A549 (cell line): ENCODE measurements at regions not wholly inside any gene's neighbourhood (a gene's known extent, or its start where the extent isn't known, plus 50 kb on each side); places are given as distances from the start of the nearest gene placed in this dataset.

ENCODE experiments used
- ATAC-seq, 2 experiments: fragments of 200-7000 bp in 1 of 2; fragments of >200 bp in 1 of 2; cut with Nextera tagmentation in 1 of 2; cut with Tn5 transposase in 1 of 2; 3 replicates each; pipeline versions ENCODE4 v1.8.0 to v1.9.1; 2018 to 2020; ENCODE audit warnings: mild to moderate bottlenecking in 1 of 2, moderate library complexity in 1 of 2
- CTCF ChIA-PET: fragments of 300-600 bp; sonication (Branson Sonifier 250); formaldehyde crosslinking; extraction: SDS; loops from one replicate; lab custom pipeline; 2021; ENCODE audit warnings: antibody characterized with exemption, inconsistent platforms; lab: Yijun Ruan, JAX
- POLR2A ChIA-PET: fragments of 350-600 bp; formaldehyde crosslinking; extraction: SDS; loops from one replicate; lab custom pipeline; 2021; ENCODE audit warnings: antibody characterized with exemption, inconsistent platforms; lab: Yijun Ruan, JAX
- DNase-seq, 2 experiments: peaks; one replicate each; pipeline versions ENCODE4 v3.0.0 to v3.0.0-alpha.2; 2011 to 2016; ENCODE audit warnings: low read depth in 1 of 2, low spot score in 1 of 2
- FAIRE-seq: peaks from 2 replicates; lab custom pipeline; 2011; peaks lifted over from hg19 to GRCh38; lab: Jason Lieb, UNC
- H3K27ac ChIP-seq, 2 experiments: fragments of >200 bp; sonication (Bioruptor Twin); formaldehyde crosslinking; 3 replicates each; pipeline ENCODE4 v1.5.1; 2016 to 2017
- H3K4me1 ChIP-seq: fragments of >200 bp; sonication (Bioruptor Twin); formaldehyde crosslinking; 3 replicates; pipeline ENCODE4 v1.6.1; 2016
- H3K4me2 ChIP-seq: fragments of >200 bp; sonication (Bioruptor Twin); formaldehyde crosslinking; 3 replicates; pipeline ENCODE4 v1.6.1; 2016
- H3K4me3 ChIP-seq: fragments of >200 bp; sonication (Bioruptor Twin); formaldehyde crosslinking; 3 replicates; pipeline ENCODE4 v1.5.1; 2016
- H3K9me3 ChIP-seq: fragments of >200 bp; sonication (Bioruptor Twin); formaldehyde crosslinking; 3 replicates; pipeline ENCODE4 v1.6.1; 2016
- BCL3 ChIP-seq: fragments of >200 bp; sonication (Bioruptor Twin); formaldehyde crosslinking; IDR thresholded peaks from 3 replicates; pipeline ENCODE4 v1.6.1; 2016
- BHLHE40 ChIP-seq: IDR thresholded peaks from 2 replicates; pipeline ENCODE4 v1.6.1; 2012; ENCODE audit warnings: low read depth, low read length, inconsistent platforms
- CHD4 ChIP-seq: fragments of 200-600 bp; sonication (generic); IDR thresholded peaks from 2 replicates; pipeline ENCODE4 v1.6.1; 2016; ENCODE audit warnings: antibody characterized with exemption, mild to moderate bottlenecking, borderline replicate concordance
- CTCF ChIP-seq: fragments of >200 bp; sonication (Bioruptor Twin); formaldehyde crosslinking; IDR thresholded peaks from 3 replicates; pipeline ENCODE4 v1.5.1; 2016
- E2F6 ChIP-seq: IDR thresholded peaks from 2 replicates; pipeline ENCODE4 v1.6.1; 2012; ENCODE audit warnings: low read depth, borderline replicate concordance
- EHF ChIP-seq: fragments of 250-450 bp; sonication (Bioruptor Pico); IDR thresholded peaks from 2 replicates; pipeline ENCODE4 v1.5.0; 2020; ENCODE audit warnings: mild to moderate bottlenecking
- GATA3 ChIP-seq: IDR thresholded peaks from 2 replicates; pipeline ENCODE4 v1.6.1; 2012; ENCODE audit warnings: borderline replicate concordance
- HES2 ChIP-seq: fragments of >200 bp; sonication (Bioruptor Twin); formaldehyde crosslinking; IDR thresholded peaks from 2 replicates; pipeline ENCODE4 v1.6.1; 2016
- HEYL ChIP-seq: fragments of 250-450 bp; sonication (Bioruptor Pico); IDR thresholded peaks from 2 replicates; pipeline ENCODE4 v1.8.0; 2021; ENCODE audit warnings: mild to moderate bottlenecking, moderate library complexity
- HOXB13 ChIP-seq: fragments of 250-450 bp; sonication (Bioruptor Pico); IDR thresholded peaks from 2 replicates; pipeline ENCODE4 v1.5.0; 2020; ENCODE audit warnings: low read depth, mild to moderate bottlenecking, moderate library complexity
- HOXB5 ChIP-seq: fragments of 250-450 bp; sonication (Bioruptor Pico); IDR thresholded peaks from 2 replicates; pipeline ENCODE4 v1.5.0; 2020; ENCODE audit warnings: mild to moderate bottlenecking, moderate library complexity
- JUN ChIP-seq, 2 experiments: fragments of >200 bp; sonication (Bioruptor Twin); formaldehyde crosslinking; IDR thresholded peaks; 2 replicates in 1 of 2; 3 replicates in 1 of 2; pipeline ENCODE4 v1.6.1; 2016 to 2017
- JUNB ChIP-seq: fragments of >200 bp; sonication (Bioruptor Twin); formaldehyde crosslinking; IDR thresholded peaks from 2 replicates; pipeline ENCODE4 v1.6.1; 2016
- KDM5A ChIP-seq: fragments of 200-600 bp; sonication (generic); IDR thresholded peaks from 2 replicates; pipeline ENCODE4 v1.6.1; 2016; ENCODE audit warnings: antibody characterized with exemption, mild to moderate bottlenecking
- MYC ChIP-seq: IDR thresholded peaks from 2 replicates; pipeline ENCODE4 v1.6.1; 2012; ENCODE audit warnings: mild to moderate bottlenecking, inconsistent platforms, low read length, improper control_type of control experiment, borderline replicate concordance
- NPAS2 ChIP-seq: fragments of 250-450 bp; sonication (Bioruptor Pico); IDR thresholded peaks from 2 replicates; pipeline ENCODE4 v1.8.0; 2022; ENCODE audit warnings: mild to moderate bottlenecking, moderate library complexity, borderline replicate concordance
- PHF8 ChIP-seq: fragments of 200-600 bp; sonication (generic); IDR thresholded peaks from 2 replicates; pipeline ENCODE4 v1.6.1; 2016; ENCODE audit warnings: low read depth, mild to moderate bottlenecking, antibody characterized with exemption, moderate library complexity, borderline replicate concordance
- POLR2A ChIP-seq: IDR thresholded peaks from 2 replicates; pipeline ENCODE4 v1.6.1; 2012; ENCODE audit warnings: mild to moderate bottlenecking, low read length
- ZSCAN20 ChIP-seq: fragments of 250-450 bp; sonication (Bioruptor Pico); IDR thresholded peaks from 2 replicates; pipeline ENCODE4 v1.8.0; 2022; ENCODE audit warnings: mild to moderate bottlenecking, moderate library complexity
- WGBS: methylation state at CpG from one replicate; pipeline ENCODE4 v1.1.6; 2017; ENCODE audit errors: missing lambda C conversion rate; 5-methylcytosine and 5-hydroxymethylcytosine counted together
- TF ChIP-seq, protein P1 (sequence below): fragments of 200-600 bp; sonication (generic); IDR thresholded peaks from 2 replicates; pipeline ENCODE4 v1.6.1; 2016; ENCODE audit warnings: antibody characterized with exemption, mild to moderate bottlenecking, moderate library complexity

- Histone ChIP-seq H3K4me3 (no peak overlapping the region), H3K9me3 (no peaks in the 10 kb centered on the region), H3K4me1 (no peaks in the 10 kb centered on the region), H3K27ac (no peak overlapping the region), H3K4me2 (no peak overlapping the region)
- FAIRE-seq, result no peak
- DNase-seq, result no peak
- no peak for ATAC-seq
- ChIA-PET POLR2A (no interaction called here), CTCF (no interaction called here)
- TF ChIP-seq E2F6, result no peak
- TF ChIP-seq, protein P1, sequence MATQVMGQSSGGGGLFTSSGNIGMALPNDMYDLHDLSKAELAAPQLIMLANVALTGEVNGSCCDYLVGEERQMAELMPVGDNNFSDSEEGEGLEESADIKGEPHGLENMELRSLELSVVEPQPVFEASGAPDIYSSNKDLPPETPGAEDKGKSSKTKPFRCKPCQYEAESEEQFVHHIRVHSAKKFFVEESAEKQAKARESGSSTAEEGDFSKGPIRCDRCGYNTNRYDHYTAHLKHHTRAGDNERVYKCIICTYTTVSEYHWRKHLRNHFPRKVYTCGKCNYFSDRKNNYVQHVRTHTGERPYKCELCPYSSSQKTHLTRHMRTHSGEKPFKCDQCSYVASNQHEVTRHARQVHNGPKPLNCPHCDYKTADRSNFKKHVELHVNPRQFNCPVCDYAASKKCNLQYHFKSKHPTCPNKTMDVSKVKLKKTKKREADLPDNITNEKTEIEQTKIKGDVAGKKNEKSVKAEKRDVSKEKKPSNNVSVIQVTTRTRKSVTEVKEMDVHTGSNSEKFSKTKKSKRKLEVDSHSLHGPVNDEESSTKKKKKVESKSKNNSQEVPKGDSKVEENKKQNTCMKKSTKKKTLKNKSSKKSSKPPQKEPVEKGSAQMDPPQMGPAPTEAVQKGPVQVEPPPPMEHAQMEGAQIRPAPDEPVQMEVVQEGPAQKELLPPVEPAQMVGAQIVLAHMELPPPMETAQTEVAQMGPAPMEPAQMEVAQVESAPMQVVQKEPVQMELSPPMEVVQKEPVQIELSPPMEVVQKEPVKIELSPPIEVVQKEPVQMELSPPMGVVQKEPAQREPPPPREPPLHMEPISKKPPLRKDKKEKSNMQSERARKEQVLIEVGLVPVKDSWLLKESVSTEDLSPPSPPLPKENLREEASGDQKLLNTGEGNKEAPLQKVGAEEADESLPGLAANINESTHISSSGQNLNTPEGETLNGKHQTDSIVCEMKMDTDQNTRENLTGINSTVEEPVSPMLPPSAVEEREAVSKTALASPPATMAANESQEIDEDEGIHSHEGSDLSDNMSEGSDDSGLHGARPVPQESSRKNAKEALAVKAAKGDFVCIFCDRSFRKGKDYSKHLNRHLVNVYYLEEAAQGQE, result no peak
- TF ChIP-seq HOXB5 (CRISPR knock-in tag), result no peak
- TF ChIP-seq BCL3, result no peak
- no peak for TF ChIP-seq HEYL
- no peak for TF ChIP-seq ZSCAN20 (CRISPR knock-in tag)
- TF ChIP-seq KDM5A, result no peak
- no peak for TF ChIP-seq CTCF
- 39% methylated on average over 4 of the region's 4 CpGs for WGBS
These were observed 495.0 kb upstream of the RGMA start for GRCh38 chr15:93583968-93584367.

DNA sequence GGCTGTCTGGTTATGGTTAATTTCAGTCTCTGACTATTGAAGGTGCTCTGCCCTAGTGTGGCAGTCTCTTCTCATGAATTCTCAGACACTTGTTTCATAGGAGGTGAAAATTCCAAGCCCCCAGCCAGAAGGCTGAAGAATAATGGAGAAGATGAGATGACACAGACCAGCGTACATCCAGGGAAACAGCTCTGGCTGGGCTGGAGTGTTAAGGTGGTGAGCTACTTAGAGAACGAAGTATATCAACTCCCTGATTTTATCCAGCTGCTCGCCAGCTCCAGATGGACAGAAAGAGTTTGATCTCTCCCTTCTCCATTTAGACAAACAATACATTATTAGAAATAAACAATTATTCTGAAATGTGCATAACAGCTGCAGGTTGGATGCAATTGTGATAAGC, 494.5 kb upstream of the RGMA start:
- Histone ChIP-seq H3K27ac (no peak overlapping the region), H3K4me2 (no peak overlapping the region), H3K4me3 (no peak overlapping the region), H3K4me1 (no peaks in the 10 kb centered on the region), H3K9me3 (no peaks in the 10 kb centered on the region)
- FAIRE-seq (no peak), ATAC-seq (no peak), DNase-seq (no peak)
- ChIA-PET POLR2A (no interaction called here), CTCF (interaction anchor here (0.6 kb wide), 1 partner anchor 714 kb away, joined by 4 read pairs; no protein-coding TSS in a partner anchor)
- no peak for TF ChIP-seq BCL3
- no peak for TF ChIP-seq EHF (CRISPR knock-in tag)
- no peak for TF ChIP-seq KDM5A
- no peak for TF ChIP-seq HOXB13
- no peak for TF ChIP-seq NPAS2 (CRISPR knock-in tag)
- TF ChIP-seq POLR2A, result no peak
- no peak for TF ChIP-seq CHD4
- TF ChIP-seq GATA3, result no peak
- no peak for TF ChIP-seq JUNB
- no peak for TF ChIP-seq PHF8
- no peak for TF ChIP-seq BHLHE40
- no peak for TF ChIP-seq MYC
- no peak for TF ChIP-seq HOXB5 (CRISPR knock-in tag)
- no peak for TF ChIP-seq JUN (IDR thresholded peaks at IDR 0.05)
- TF ChIP-seq HES2, result no peak
- no peak for TF ChIP-seq CTCF
- WGBS, result 2% methylated on average over 3 of the region's 3 CpGs
